DND-41 (cell line): ENCODE measurements at regions not wholly inside any gene's neighbourhood (a gene's known extent, or its start where the extent isn't known, plus 50 kb on each side); places are given as distances from the start of the nearest gene placed in this dataset.

Experiments used
- ATAC-seq: fragments of 200-7000 bp; cut with Tn5 transposase; 3 replicates; pipeline ENCODE4 v1.9.1; 2021; ENCODE audit warnings: low read depth; ENCODE audit not compliant: insufficient read depth
- DNase-seq: peaks from one replicate; pipeline ENCODE4 v3.0.0-alpha.2; 2020
- H2AFZ ChIP-seq: 2 replicates; pipeline ENCODE4 v1.6.0; 2012; ENCODE audit warnings: low read depth, low read length
- H3K27ac ChIP-seq: 2 replicates; pipeline ENCODE4 v1.5.1; 2012; ENCODE audit warnings: low read length, inconsistent platforms
- H3K27me3 ChIP-seq: fragments of 200-600 bp; sonication (generic); 2 replicates; pipeline ENCODE4 v1.6.0; 2012; ENCODE audit warnings: low read length, mild to moderate bottlenecking, inconsistent platforms; ENCODE audit not compliant: insufficient read depth, poor library complexity
- H3K36me3 ChIP-seq: 2 replicates; pipeline ENCODE4 v1.5.1; 2012; ENCODE audit warnings: low read length, inconsistent platforms; ENCODE audit not compliant: insufficient read depth
- H3K4me1 ChIP-seq: 2 replicates; pipeline ENCODE4 v1.5.1; 2012; ENCODE audit warnings: mild to moderate bottlenecking, low read length; ENCODE audit not compliant: insufficient read depth
- H3K4me2 ChIP-seq: 2 replicates; pipeline ENCODE4 v1.6.0; 2012; ENCODE audit warnings: mild to moderate bottlenecking, moderate library complexity, low read length, inconsistent platforms; ENCODE audit not compliant: insufficient read depth
- H3K4me3 ChIP-seq, 2 experiments: fragments of 200-600 bp in 1 of 2; shearing (Covaris generic) in 1 of 2; 2 replicates each; pipeline ENCODE4 v1.5.1; 2012 to 2016; ENCODE audit warnings: inconsistent platforms in 2 of 2, low read length in 2 of 2, mild to moderate bottlenecking in 2 of 2, low read depth in 1 of 2, moderate library complexity in 1 of 2
- H3K79me2 ChIP-seq: 2 replicates; pipeline ENCODE4 v1.6.0; 2012; ENCODE audit warnings: low read length, inconsistent platforms; ENCODE audit not compliant: insufficient read depth
- H3K9ac ChIP-seq: 2 replicates; pipeline ENCODE4 v1.6.0; 2012; ENCODE audit warnings: low read depth, mild to moderate bottlenecking, inconsistent platforms, low read length, moderate library complexity
- H3K9me3 ChIP-seq: 2 replicates; pipeline ENCODE4 v1.5.1; 2012; ENCODE audit warnings: low read length, moderate library complexity, mild to moderate bottlenecking, inconsistent platforms; ENCODE audit not compliant: insufficient read depth, severe bottlenecking
- H4K20me1 ChIP-seq: 2 replicates; pipeline ENCODE4 v1.6.0; 2012; ENCODE audit warnings: low read length; ENCODE audit not compliant: insufficient read depth
- EZH2 ChIP-seq: IDR thresholded peaks from 3 replicates; pipeline ENCODE4 v1.6.1; 2012; ENCODE audit warnings: borderline replicate concordance, low read depth, mild to moderate bottlenecking, moderate library complexity, low read length, inconsistent platforms; ENCODE audit not compliant: severe bottlenecking
- TF ChIP-seq, protein P1 (sequence below): IDR thresholded peaks from 2 replicates; pipeline ENCODE4 v1.5.1; 2012; ENCODE audit warnings: borderline replicate concordance, low read length, moderate library complexity, mild to moderate bottlenecking; ENCODE audit not compliant: poor library complexity, severe bottlenecking; ENCODE audit errors: extremely low read depth

DNA sequence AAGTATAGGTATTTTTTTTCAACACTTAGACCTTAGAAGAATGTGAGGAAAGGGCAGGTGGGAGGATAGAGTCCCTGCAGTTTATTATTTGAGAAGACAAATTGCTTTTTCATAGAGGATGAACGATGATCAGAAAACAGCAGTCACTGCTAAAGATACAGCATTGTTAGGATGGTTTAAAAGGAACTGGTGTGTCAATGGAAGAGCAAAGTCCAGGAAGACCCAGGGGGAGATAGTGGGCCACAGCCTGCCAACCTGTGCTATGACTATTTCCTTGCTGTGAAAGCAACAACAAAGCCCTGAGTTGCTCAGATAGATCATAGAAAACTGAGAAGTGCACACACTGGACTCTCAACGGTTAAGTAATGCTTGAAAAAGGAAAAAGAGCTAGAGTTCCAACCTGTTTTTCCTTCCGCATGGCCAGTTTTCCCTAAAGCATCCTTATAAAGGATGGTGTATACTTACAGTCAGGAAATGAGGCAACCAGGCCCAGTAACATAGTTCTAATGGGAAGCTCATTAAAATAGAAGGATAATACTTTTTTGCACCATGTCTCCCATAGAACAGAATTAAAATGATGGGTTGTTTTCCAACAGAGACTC, 153.8 kb downstream of the CEMIP2 start:
- ATAC-seq, result no peak
- TF ChIP-seq, protein P1, sequence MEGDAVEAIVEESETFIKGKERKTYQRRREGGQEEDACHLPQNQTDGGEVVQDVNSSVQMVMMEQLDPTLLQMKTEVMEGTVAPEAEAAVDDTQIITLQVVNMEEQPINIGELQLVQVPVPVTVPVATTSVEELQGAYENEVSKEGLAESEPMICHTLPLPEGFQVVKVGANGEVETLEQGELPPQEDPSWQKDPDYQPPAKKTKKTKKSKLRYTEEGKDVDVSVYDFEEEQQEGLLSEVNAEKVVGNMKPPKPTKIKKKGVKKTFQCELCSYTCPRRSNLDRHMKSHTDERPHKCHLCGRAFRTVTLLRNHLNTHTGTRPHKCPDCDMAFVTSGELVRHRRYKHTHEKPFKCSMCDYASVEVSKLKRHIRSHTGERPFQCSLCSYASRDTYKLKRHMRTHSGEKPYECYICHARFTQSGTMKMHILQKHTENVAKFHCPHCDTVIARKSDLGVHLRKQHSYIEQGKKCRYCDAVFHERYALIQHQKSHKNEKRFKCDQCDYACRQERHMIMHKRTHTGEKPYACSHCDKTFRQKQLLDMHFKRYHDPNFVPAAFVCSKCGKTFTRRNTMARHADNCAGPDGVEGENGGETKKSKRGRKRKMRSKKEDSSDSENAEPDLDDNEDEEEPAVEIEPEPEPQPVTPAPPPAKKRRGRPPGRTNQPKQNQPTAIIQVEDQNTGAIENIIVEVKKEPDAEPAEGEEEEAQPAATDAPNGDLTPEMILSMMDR, result no peak
- no peak for TF ChIP-seq EZH2
- Histone ChIP-seq H3K36me3 (no peaks in the 10 kb centered on the region), H3K4me2 (no peak overlapping the region), H3K27me3 (no peaks in the 10 kb centered on the region), H3K9me3 (no peaks in the 10 kb centered on the region), H4K20me1 (no peaks in the 10 kb centered on the region), H3K27ac (no peak overlapping the region), H2AFZ (no peak overlapping the region), H3K79me2 (no peaks in the 10 kb centered on the region), H3K4me1 (no peaks in the 10 kb centered on the region), H3K4me3 (no peak overlapping the region), H3K9ac (no peak overlapping the region)
- DNase-seq, result no peak

DNA sequence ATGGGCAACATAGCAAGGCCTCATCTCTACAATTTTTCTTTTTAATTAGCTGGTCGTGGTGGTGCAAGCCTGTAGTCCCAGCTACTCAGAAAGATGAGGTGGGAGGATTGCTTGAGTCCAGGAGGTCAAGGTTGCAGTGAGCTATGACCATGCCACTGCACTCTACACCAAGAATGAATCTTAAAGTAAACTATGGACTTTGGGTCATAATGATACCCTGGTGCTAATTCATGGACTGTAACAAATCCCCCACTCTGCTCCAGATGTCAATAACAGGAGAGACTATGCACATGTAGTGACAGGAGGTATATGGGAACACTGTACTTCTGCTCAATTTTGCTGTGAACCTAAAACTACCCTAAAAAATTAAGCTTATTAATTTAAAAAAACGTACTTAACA, 155.4 kb downstream of the CEMIP2 start:
- no peak for ATAC-seq
- Histone ChIP-seq H3K27me3 (no peaks in the 10 kb centered on the region), H3K79me2 (no peaks in the 10 kb centered on the region), H4K20me1 (no peaks in the 10 kb centered on the region), H3K4me3 (no peak overlapping the region), H3K4me2 (no peak overlapping the region), H3K36me3 (no peaks in the 10 kb centered on the region), H3K27ac (no peak overlapping the region), H3K4me1 (no peaks in the 10 kb centered on the region), H3K9ac (no peak overlapping the region), H3K9me3 (no peaks in the 10 kb centered on the region), H2AFZ (no peak overlapping the region)
- DNase-seq, result no peak
- no peak for TF ChIP-seq EZH2
- TF ChIP-seq, protein P1, result no peak

DNA sequence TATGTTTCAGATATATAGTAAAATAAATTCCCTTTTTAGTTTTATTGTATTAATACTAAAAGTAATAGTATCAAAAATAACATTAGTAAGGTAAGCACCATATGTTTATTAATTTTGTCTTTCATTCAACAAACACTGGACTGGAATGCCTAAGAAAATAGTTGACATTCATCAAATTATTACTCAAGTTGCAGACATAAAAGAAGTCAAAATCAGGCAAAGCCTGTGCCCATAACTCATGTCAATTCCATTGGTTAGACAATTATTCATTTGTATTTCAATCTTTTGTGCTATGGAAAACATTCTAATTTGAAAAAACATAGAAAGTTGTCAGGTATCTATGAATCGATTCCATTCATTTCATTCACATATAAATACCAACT, 158.9 kb downstream of the CEMIP2 start:
- TF ChIP-seq, protein P1, result no peak
- TF ChIP-seq EZH2, result no peak
- no peak for ATAC-seq
- no peaks in the 10 kb centered on the region for H3K36me3 ChIP-seq
- H3K4me2 ChIP-seq, result no peak overlapping the region
- no peak overlapping the region for H2AFZ ChIP-seq
- no peak overlapping the region for H3K27ac ChIP-seq
- H3K9me3 ChIP-seq, result no peaks in the 10 kb centered on the region
- no peak overlapping the region for H3K4me3 ChIP-seq
- H3K9ac ChIP-seq, result no peak overlapping the region
- no peaks in the 10 kb centered on the region for H3K79me2 ChIP-seq
- no peaks in the 10 kb centered on the region for H4K20me1 ChIP-seq
- no peaks in the 10 kb centered on the region for H3K4me1 ChIP-seq
- no peak for DNase-seq
- no peaks in the 10 kb centered on the region for H3K27me3 ChIP-seq

DNA sequence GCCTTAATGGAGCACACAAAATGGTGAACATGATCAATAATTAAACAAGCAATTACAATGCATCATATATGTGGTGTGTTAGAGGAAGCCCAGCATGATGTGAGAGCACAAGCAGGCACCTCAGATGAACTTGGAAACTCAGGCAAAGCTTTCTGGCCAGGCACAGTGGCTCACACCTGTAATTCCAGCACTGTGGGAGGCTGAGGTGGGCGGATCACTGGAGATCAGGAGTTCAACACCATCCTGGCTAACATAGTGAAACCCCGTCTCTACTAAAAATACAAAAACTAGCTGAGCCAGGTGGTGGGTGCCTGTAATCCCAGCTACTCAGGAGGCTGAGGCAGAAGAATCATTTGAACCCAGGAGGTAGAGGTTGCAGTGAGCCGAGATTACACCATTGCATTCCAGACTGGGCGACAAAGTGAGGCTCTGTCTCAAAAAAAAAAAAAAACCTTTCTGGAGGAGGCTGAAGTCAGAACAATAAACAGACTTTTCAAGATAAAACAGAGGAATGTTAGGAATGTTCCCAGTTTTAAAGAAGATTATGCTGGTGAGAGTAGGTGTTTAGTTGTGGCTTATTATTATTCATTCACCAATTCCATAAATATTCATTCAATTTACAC, 159.4 kb downstream of the CEMIP2 start:
- Histone ChIP-seq H3K4me3 (no peak overlapping the region), H3K27me3 (no peaks in the 10 kb centered on the region), H3K79me2 (no peaks in the 10 kb centered on the region), H3K4me2 (no peak overlapping the region), H4K20me1 (no peaks in the 10 kb centered on the region), H3K4me1 (no peaks in the 10 kb centered on the region), H2AFZ (no peak overlapping the region), H3K9me3 (no peaks in the 10 kb centered on the region), H3K36me3 (no peaks in the 10 kb centered on the region), H3K9ac (no peak overlapping the region), H3K27ac (no peak overlapping the region)
- no peak for TF ChIP-seq EZH2
- TF ChIP-seq, protein P1, result no peak
- no peak for DNase-seq
- no peak for ATAC-seq
